ENCODE measurements at regions not wholly inside any gene's neighbourhood (a gene's known extent, or its start where the extent isn't known, plus 50 kb on each side); places are given as distances from the start of the nearest gene placed in this dataset.

DNA sequence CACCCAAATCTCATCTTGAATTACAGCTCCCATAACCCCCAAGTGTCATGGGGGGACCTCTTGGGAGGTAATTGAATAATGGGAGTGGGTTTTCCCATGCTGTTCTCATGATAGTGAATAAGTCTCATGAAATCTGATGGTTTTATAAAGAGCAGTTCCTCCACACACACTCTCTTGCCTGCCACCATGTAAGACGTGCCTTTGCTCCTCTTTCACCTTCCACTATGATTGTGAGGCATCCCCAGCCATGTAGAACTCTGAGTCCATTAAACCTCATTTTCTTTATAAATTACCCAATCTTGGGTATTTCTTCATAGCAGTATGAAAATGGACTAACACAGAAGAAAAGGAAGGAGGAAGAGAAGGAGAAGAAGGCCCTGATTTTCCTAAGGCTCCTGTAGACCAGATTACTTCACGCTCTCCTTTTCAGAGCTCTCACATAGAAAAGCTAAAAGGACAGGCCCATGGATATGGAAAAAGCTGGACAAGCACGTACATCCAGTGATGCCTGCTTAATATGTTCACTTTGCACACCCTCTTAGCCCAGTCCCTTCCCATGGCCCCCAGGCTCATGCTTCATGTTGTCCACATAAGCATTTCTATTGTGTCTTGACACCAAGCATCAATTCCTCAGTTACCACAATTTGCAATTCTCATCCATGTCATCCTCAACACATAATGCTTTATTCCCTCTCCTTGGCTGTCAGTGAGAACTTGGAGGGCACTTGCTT is 354.8 kb downstream of the CD83 start:
- POLR2A ChIA-PET: no interaction called here
- CTCF ChIA-PET (ENCODE audit: low intra/inter-chr PET ratio, low total read pairs): no interaction called here
- no peak for FAIRE-seq
- BruUV-seq (replicated peaks): no TSS peak
- peaks cover 13% of the 10 kb centered on the region; the same call in 1 of the 2 replicates for H3K9me3 ChIP-seq (ENCODE audit: low read length)
- no peak overlapping the region for H3K4me2 ChIP-seq (ENCODE audit: low read depth, low read length)
- no peaks in the 10 kb centered on the region for H3K79me2 ChIP-seq (ENCODE audit: insufficient read depth, low read length)
- H3K27ac ChIP-seq (ENCODE audit: extremely low read length, insufficient read depth, low read length): no peak overlapping the region
- no peak overlapping the region for H3K4me3 ChIP-seq (replicated peaks in 1 of 3; ENCODE audit: insufficient read depth in 1 of 3, low read depth in 2 of 3, low read length in 3 of 3)
- peaks cover 0 to 2% of the 10 kb centered on the region in 2 experiments; a peak in 1 of 5 replicates for H3K27me3 ChIP-seq (ENCODE audit: control insufficient read depth in 1 of 2, insufficient read depth in 2 of 2, low read length in 2 of 2)
- H3K9ac ChIP-seq (ENCODE audit: insufficient read depth, low read depth, low read length): no peak overlapping the region
- in situ Hi-C loops (cut with HindIII; ENCODE audit: extremely low pct_ligation_motif_present, low pct_unique_long_range_greater_than_20kb): no loop called here
- no peak overlapping the region for H2AFZ ChIP-seq (ENCODE audit: low read length)
- H4K20me1 ChIP-seq (ENCODE audit: insufficient read depth, low read length): no peaks in the 10 kb centered on the region
- no peak for ATAC-seq
- H3K4me1 ChIP-seq (ENCODE audit: insufficient read depth, low read length): no peaks in the 10 kb centered on the region
- H3K36me3 ChIP-seq (replicated peaks in 1 of 2; ENCODE audit: control insufficient read depth in 1 of 2, insufficient read depth in 2 of 2, low read length in 2 of 2): no peaks in the 10 kb centered on the region
- no peak for TF ChIP-seq SPEN (CRISPR knock-in tag; IDR thresholded peaks at IDR 0.05; ENCODE audit: low read depth)
- TF ChIP-seq ZNF33A (CRISPR knock-in tag; IDR thresholded peaks at IDR 0.05; ENCODE audit: borderline replicate concordance): no peak
- TF ChIP-seq, protein P1, sequence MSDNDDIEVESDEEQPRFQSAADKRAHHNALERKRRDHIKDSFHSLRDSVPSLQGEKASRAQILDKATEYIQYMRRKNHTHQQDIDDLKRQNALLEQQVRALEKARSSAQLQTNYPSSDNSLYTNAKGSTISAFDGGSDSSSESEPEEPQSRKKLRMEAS (IDR thresholded peaks at IDR 0.05): no peak
- no peak for TF ChIP-seq RARA (CRISPR knock-in tag; IDR thresholded peaks at IDR 0.05)
- no peak for TF ChIP-seq ERF (CRISPR knock-in tag; IDR thresholded peaks at IDR 0.05)
- TF ChIP-seq ZNF460 (CRISPR knock-in tag; IDR thresholded peaks at IDR 0.05; ENCODE audit: borderline replicate concordance): no peak
- TF ChIP-seq ZNF776 (CRISPR knock-in tag; IDR thresholded peaks at IDR 0.05): no peak
- TF ChIP-seq KMT2B (CRISPR knock-in tag; IDR thresholded peaks at IDR 0.05): no peak
- no peak for TF ChIP-seq HIVEP1 (CRISPR knock-in tag; IDR thresholded peaks at IDR 0.05)
- TF ChIP-seq KLF6 (CRISPR knock-in tag; IDR thresholded peaks at IDR 0.05): no peak
- TF ChIP-seq ZNF101 (CRISPR knock-in tag; IDR thresholded peaks at IDR 0.05; ENCODE audit: borderline replicate concordance, low read depth): no peak
- TF ChIP-seq, protein P2, sequence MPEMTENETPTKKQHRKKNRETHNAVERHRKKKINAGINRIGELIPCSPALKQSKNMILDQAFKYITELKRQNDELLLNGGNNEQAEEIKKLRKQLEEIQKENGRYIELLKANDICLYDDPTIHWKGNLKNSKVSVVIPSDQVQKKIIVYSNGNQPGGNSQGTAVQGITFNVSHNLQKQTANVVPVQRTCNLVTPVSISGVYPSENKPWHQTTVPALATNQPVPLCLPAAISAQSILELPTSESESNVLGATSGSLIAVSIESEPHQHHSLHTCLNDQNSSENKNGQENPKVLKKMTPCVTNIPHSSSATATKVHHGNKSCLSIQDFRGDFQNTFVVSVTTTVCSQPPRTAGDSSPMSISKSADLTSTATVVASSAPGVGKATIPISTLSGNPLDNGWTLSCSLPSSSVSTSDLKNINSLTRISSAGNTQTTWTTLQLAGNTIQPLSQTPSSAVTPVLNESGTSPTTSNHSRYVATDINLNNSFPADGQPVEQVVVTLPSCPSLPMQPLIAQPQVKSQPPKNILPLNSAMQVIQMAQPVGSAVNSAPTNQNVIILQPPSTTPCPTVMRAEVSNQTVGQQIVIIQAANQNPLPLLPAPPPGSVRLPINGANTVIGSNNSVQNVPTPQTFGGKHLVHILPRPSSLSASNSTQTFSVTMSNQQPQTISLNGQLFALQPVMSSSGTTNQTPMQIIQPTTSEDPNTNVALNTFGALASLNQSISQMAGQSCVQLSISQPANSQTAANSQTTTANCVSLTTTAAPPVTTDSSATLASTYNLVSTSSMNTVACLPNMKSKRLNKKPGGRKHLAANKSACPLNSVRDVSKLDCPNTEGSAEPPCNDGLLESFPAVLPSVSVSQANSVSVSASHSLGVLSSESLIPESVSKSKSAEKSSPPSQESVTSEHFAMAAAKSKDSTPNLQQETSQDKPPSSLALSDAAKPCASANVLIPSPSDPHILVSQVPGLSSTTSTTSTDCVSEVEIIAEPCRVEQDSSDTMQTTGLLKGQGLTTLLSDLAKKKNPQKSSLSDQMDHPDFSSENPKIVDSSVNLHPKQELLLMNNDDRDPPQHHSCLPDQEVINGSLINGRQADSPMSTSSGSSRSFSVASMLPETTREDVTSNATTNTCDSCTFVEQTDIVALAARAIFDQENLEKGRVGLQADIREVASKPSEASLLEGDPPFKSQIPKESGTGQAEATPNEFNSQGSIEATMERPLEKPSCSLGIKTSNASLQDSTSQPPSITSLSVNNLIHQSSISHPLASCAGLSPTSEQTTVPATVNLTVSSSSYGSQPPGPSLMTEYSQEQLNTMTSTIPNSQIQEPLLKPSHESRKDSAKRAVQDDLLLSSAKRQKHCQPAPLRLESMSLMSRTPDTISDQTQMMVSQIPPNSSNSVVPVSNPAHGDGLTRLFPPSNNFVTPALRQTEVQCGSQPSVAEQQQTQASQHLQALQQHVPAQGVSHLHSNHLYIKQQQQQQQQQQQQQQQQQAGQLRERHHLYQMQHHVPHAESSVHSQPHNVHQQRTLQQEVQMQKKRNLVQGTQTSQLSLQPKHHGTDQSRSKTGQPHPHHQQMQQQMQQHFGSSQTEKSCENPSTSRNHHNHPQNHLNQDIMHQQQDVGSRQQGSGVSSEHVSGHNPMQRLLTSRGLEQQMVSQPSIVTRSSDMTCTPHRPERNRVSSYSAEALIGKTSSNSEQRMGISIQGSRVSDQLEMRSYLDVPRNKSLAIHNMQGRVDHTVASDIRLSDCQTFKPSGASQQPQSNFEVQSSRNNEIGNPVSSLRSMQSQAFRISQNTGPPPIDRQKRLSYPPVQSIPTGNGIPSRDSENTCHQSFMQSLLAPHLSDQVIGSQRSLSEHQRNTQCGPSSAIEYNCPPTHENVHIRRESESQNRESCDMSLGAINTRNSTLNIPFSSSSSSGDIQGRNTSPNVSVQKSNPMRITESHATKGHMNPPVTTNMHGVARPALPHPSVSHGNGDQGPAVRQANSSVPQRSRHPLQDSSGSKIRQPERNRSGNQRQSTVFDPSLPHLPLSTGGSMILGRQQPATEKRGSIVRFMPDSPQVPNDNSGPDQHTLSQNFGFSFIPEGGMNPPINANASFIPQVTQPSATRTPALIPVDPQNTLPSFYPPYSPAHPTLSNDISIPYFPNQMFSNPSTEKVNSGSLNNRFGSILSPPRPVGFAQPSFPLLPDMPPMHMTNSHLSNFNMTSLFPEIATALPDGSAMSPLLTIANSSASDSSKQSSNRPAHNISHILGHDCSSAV (CRISPR knock-in tag; IDR thresholded peaks at IDR 0.05; ENCODE audit: borderline replicate concordance): no peak
- TF ChIP-seq MZF1 (CRISPR knock-in tag; IDR thresholded peaks at IDR 0.05; ENCODE audit: borderline replicate concordance): no peak
- DNase-seq (ENCODE audit: low spot score): no peak
- WGBS (ENCODE audit: low lambda C conversion rate): 26% methylated on average over 3 of the region's 3 CpGs
- intact Hi-C loops (cut with micrococcal nuclease; ENCODE audit: unreplicated experiment): no loop called here

Data from HepG2 (cell line).